D721Med (cell line): ENCODE measurements at regions not wholly inside any gene's neighbourhood (a gene's known extent, or its start where the extent isn't known, plus 50 kb on each side); places are given as distances from the start of the nearest gene placed in this dataset.

Source experiments
- DNase-seq: peaks from one replicate; pipeline ENCODE4 v3.0.0; 2011; ENCODE audit warnings: low spot score; ENCODE audit not compliant: insufficient read length
- FAIRE-seq: peaks from 2 replicates; lab custom pipeline; 2011; peaks lifted over from hg19 to GRCh38; lab: Jason Lieb, UNC
- TF ChIP-seq, protein P1 (sequence below): IDR thresholded peaks from 2 replicates; pipeline ENCODE4 v1.5.1; 2012; ENCODE audit warnings: mild to moderate bottlenecking, control low read depth; ENCODE audit not compliant: insufficient read depth; ENCODE audit errors: missing control alignments

DNA sequence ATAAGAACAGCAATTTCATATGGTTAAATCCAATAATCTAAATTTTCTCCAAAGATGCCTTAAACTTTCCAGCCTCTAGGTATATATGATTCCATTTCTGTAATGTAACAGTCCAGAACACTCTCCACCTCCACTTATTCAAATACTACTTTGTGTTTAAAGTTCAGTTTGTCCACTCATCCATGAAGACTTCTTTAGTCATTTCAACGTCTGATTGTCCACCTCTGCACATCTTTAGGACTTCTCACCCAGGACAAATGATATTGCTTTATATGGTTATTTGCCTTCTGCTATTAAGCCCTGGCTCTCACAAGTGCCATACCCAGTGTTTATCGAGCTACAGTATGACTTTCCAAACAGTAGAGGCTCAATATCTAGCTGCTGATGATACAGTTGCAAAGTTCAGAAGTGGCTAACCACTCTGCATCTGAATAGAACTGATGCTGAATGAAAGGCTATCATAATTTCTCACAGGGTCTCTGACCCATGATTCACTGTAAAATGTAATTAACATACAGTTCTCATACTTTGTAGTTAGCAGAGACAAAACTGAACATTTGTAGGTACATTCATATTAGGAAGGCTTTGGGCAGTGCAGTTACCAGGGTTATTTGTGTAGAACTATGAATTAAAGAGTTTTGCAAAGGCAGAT, 93.7 kb upstream of the MBNL1 start:
- DNase-seq (no peak), FAIRE-seq (no peak)
- TF ChIP-seq, protein P1, sequence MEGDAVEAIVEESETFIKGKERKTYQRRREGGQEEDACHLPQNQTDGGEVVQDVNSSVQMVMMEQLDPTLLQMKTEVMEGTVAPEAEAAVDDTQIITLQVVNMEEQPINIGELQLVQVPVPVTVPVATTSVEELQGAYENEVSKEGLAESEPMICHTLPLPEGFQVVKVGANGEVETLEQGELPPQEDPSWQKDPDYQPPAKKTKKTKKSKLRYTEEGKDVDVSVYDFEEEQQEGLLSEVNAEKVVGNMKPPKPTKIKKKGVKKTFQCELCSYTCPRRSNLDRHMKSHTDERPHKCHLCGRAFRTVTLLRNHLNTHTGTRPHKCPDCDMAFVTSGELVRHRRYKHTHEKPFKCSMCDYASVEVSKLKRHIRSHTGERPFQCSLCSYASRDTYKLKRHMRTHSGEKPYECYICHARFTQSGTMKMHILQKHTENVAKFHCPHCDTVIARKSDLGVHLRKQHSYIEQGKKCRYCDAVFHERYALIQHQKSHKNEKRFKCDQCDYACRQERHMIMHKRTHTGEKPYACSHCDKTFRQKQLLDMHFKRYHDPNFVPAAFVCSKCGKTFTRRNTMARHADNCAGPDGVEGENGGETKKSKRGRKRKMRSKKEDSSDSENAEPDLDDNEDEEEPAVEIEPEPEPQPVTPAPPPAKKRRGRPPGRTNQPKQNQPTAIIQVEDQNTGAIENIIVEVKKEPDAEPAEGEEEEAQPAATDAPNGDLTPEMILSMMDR = no peak

DNA sequence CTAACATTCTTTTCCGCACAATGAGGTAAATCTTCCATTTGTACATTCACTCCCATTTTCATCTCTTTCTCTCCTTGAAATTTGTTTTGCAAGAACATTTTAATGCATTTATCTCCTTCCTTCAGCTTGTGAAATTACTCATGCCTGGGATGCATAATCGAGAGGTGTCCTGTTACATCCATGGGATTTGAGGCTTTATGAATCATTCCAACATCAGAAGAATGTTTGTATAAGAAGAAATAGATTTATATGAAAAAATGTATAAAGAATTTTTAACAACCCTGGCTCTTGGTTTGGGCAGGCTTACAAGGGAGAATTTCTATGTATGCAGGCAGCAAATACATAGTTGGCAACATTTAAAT, 93.2 kb upstream of the MBNL1 start:
- TF ChIP-seq, protein P1 = no peak
- DNase-seq = no peak
- no peak for FAIRE-seq

DNA sequence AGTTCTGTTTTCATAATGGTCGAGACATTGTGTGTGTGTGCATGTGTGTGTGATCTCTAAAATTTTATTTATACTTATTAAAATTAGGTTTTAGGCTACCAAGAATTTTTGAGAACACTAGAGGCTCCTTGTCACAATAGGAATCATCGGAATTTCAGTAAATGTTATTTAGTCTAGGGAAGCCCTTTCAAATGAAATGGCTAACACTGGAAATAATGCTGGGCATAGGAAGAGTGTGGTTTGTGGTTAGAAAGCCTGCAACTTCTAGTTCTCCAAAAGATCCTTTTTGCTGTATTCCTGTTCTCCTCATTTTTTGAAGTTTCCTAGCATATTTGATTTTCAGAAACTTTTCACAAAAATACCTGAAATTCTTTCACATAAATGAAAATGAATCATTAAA, 92.5 kb upstream of the MBNL1 start:
- DNase-seq (no peak), FAIRE-seq (no peak)
- TF ChIP-seq, protein P1 = no peak

DNA sequence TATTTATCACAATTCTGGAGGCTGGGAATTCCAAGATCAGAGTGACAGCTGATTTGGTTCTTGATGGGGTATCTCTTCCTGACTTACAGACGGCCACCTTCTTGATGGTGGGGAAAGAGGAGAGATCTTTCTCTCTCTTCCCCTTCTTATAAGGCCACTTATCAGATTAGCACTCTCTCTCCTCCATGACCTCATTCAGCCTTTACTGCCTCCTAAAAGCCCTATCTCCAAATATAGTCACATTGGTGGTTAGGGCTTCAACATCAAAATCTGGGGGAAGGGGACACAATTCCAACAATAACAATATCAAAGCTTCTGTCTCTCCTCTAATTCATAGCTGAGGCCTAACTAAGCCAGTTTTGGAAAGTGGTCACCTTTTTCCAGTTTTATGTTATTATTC, 91.7 kb upstream of the MBNL1 start:
- DNase-seq = no peak
- no peak for FAIRE-seq
- TF ChIP-seq, protein P1 = no peak

DNA sequence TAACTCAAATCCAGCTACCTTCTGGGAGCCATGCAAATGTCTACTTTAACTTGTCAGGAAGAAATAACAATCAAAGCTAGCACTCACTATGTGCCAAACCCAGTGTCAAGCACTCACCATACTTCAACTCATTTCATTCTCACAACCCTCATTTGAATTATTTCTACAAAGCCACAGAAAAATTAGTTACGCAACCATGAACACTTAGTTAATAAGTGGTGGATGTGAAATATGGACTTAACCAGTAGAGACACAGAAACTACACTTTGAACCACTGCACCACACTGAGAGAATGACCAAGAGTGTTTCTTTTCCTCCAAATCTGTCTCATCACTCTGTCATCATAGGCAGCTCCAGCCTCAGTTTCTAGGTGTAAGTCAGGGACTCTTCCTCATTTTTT, 91.0 kb upstream of the MBNL1 start:
- no peak for DNase-seq
- TF ChIP-seq, protein P1 = no peak
- FAIRE-seq = no peak

DNA sequence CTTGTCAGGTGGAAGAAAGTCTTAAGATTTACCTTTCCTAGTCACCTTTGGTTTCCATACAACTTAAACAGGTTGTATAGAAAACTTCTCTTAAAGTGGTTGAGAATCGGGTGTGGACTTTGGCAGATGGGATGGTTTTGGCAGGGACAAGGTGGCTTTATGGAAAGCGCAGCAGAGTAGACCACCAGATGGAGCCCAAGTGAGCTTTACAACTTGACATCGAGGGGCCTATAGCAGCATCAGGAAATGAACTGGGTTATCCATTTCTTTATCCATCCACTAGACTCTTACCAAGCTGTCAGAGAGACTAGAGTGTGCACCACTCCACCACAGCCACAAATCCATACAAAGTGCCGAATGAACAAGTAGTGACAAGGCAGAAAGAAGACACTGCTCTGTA, 85.3 kb upstream of the MBNL1 start:
- TF ChIP-seq, protein P1 = peak; percentile 52
- FAIRE-seq (no peak), DNase-seq (no peak)

DNA sequence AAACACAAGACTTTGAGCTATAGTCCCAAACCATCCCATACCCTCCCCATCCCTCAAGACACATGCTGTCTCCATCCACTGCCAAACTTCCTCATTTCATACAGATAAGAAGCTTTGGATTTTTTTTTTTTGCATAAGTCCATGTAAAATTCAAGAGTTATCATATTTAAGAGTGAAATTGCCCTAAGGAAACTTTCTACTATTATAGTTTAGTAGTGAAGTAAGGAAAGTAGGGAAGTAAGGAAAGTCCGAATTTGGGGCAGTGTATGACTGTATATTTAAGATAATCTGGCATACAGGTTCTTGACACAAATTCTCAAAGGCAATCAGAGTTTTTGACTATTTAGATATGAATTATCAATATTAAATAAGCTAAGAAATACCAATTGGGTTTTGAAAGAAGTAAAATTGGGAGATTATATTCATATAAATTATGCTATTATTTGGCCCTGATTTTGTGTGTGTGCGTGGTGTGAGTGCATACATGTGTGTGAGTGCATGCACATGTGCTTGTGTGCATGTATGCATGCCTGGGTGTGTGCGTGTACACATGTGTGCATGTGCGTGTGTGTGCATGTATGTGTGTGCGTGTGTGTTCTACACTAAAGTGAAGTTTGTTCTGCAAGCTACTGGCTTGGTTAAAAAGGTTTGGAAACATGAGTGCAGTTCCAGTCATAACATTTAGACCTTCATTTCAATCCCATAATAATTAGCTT, 83.6 kb upstream of the MBNL1 start:
- TF ChIP-seq, protein P1 = no peak
- FAIRE-seq (no peak), DNase-seq (no peak)
